Rectal smooth muscle tissue (tissue), 1 donor: ENCODE measurements at regions not wholly inside any gene's neighbourhood (a gene's known extent, or its start where the extent isn't known, plus 50 kb on each side); places are given as distances from the start of the nearest gene placed in this dataset.

Experiments
- H3K27ac ChIP-seq: one replicate; pipeline ENCODE4 v1.7.0; 2013; ENCODE audit warnings: low read depth, low read length, inconsistent platforms
- H3K27me3 ChIP-seq: one replicate; pipeline ENCODE4 v1.7.0; 2013; ENCODE audit warnings: low read length; ENCODE audit not compliant: control insufficient read depth, insufficient read depth
- H3K36me3 ChIP-seq: one replicate; pipeline ENCODE4 v1.7.0; 2013; ENCODE audit warnings: low read length; ENCODE audit not compliant: control insufficient read depth, insufficient read depth
- H3K4me1 ChIP-seq: one replicate; pipeline ENCODE4 v1.7.0; 2013; ENCODE audit warnings: low read length; ENCODE audit not compliant: control insufficient read depth, insufficient read depth
- H3K4me3 ChIP-seq: one replicate; pipeline ENCODE4 v1.7.0; 2013; ENCODE audit warnings: low read length
- H3K9ac ChIP-seq: one replicate; pipeline ENCODE4 v1.7.0; 2013; ENCODE audit warnings: low read length

- Histone ChIP-seq H3K36me3 (no peaks in the 10 kb centered on the region), H3K27ac (no peak overlapping the region), H3K27me3 (no peaks in the 10 kb centered on the region), H3K4me3 (no peak overlapping the region), H3K4me1 (no peaks in the 10 kb centered on the region), H3K9ac (no peak overlapping the region)
Observed at GRCh38 chr5:174300941-174301761, 255.6 kb downstream of the NSG2 start.

- Histone ChIP-seq H3K27me3 (no peaks in the 10 kb centered on the region), H3K36me3 (no peaks in the 10 kb centered on the region), H3K9ac (no peak overlapping the region), H3K4me1 (no peaks in the 10 kb centered on the region), H3K4me3 (no peak overlapping the region), H3K27ac (no peak overlapping the region)
Observed at GRCh38 chr5:174301848-174302625, 256.5 kb downstream of the NSG2 start.

- H3K36me3 ChIP-seq: no peaks in the 10 kb centered on the region
- H3K4me1 ChIP-seq: no peaks in the 10 kb centered on the region
- no peak overlapping the region for H3K9ac ChIP-seq
- H3K27me3 ChIP-seq: no peaks in the 10 kb centered on the region
- H3K4me3 ChIP-seq: no peak overlapping the region
- no peak overlapping the region for H3K27ac ChIP-seq
Observed at GRCh38 chr5:174303035-174303434, 257.5 kb downstream of the NSG2 start.

- no peaks in the 10 kb centered on the region for H3K36me3 ChIP-seq
Observed at GRCh38 chr5:174303437-174304045, 258.0 kb downstream of the NSG2 start.

GRCh38 chr5:174305241-174305681 lies 259.8 kb downstream of the NSG2 start:
- peaks cover 3% of the 10 kb centered on the region for H3K27me3 ChIP-seq
- no peaks in the 10 kb centered on the region for H3K36me3 ChIP-seq
- no peak overlapping the region for H3K27ac ChIP-seq
- no peak overlapping the region for H3K9ac ChIP-seq
- H3K4me1 ChIP-seq: no peaks in the 10 kb centered on the region
- no peak overlapping the region for H3K4me3 ChIP-seq

More at GRCh38 chr5:174303437-174304045, 258.0 kb downstream of the NSG2 start:
- no peaks in the 10 kb centered on the region for H3K27me3 ChIP-seq
- no peak overlapping the region for H3K4me3 ChIP-seq
- H3K27ac ChIP-seq: no peak overlapping the region
- H3K4me1 ChIP-seq: no peaks in the 10 kb centered on the region
- no peak overlapping the region for H3K9ac ChIP-seq

- Histone ChIP-seq H3K27me3 (peaks cover 7% of the 10 kb centered on the region), H3K36me3 (no peaks in the 10 kb centered on the region), H3K27ac (no peak overlapping the region), H3K4me3 (no peak overlapping the region), H3K4me1 (no peaks in the 10 kb centered on the region), H3K9ac (no peak overlapping the region)
Observed at GRCh38 chr5:174306345-174307030, 261.0 kb downstream of the NSG2 start.

GRCh38 chr5:174307031-174307408 lies 261.5 kb downstream of the NSG2 start:
- no peaks in the 10 kb centered on the region for H3K36me3 ChIP-seq
- no peak overlapping the region for H3K4me3 ChIP-seq
- no peak overlapping the region for H3K9ac ChIP-seq
- H3K4me1 ChIP-seq: no peaks in the 10 kb centered on the region
- peaks cover 7% of the 10 kb centered on the region for H3K27me3 ChIP-seq
- H3K27ac ChIP-seq: no peak overlapping the region

- Histone ChIP-seq H3K27me3 (peaks cover 7% of the 10 kb centered on the region), H3K4me3 (no peak overlapping the region), H3K4me1 (no peaks in the 10 kb centered on the region), H3K36me3 (no peaks in the 10 kb centered on the region), H3K9ac (no peak overlapping the region), H3K27ac (no peak overlapping the region)
Observed at GRCh38 chr5:174307656-174308271, 262.3 kb downstream of the NSG2 start.

- H3K9ac ChIP-seq: no peak overlapping the region
- no peak overlapping the region for H3K27ac ChIP-seq
- no peaks in the 10 kb centered on the region for H3K4me1 ChIP-seq
- H3K27me3 ChIP-seq: peaks cover 11% of the 10 kb centered on the region
- H3K4me3 ChIP-seq: no peak overlapping the region
- no peaks in the 10 kb centered on the region for H3K36me3 ChIP-seq
Observed at GRCh38 chr5:174309131-174309795, 263.8 kb downstream of the NSG2 start.

GRCh38 chr5:174310243-174310642 lies 264.7 kb downstream of the NSG2 start:
- Histone ChIP-seq H3K27me3 (peaks cover 11% of the 10 kb centered on the region), H3K9ac (no peak overlapping the region), H3K4me1 (no peaks in the 10 kb centered on the region), H3K27ac (no peak overlapping the region), H3K36me3 (no peaks in the 10 kb centered on the region), H3K4me3 (no peak overlapping the region)

GRCh38 chr5:174310706-174311105 lies 265.2 kb downstream of the NSG2 start:
- Histone ChIP-seq H3K9ac (no peak overlapping the region), H3K4me1 (no peaks in the 10 kb centered on the region), H3K36me3 (no peaks in the 10 kb centered on the region), H3K27ac (no peak overlapping the region), H3K4me3 (no peak overlapping the region), H3K27me3 (peaks cover 11% of the 10 kb centered on the region)
